ENCODE measurements at regions not wholly inside any gene's neighbourhood (a gene's known extent, or its start where the extent isn't known, plus 50 kb on each side); places are given as distances from the start of the nearest gene placed in this dataset.

DNA sequence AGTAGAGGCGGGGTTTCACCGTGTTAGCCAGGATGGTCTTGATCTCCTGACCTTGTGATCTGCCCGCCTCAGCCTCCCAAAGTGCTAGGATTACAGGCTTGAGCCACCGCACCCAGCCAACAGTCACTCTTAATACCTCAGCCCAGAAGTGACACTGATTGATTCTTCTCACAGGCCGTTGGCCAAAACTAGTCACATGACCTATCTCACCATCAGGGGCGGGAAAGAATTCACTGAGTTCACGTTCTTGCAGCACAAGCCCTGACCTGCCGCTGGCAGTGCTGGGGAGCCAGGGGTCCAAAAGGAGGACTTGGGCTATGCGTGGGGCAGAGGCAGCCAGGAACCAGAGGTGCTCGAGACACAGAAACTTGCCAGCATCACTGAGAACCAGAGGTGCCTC is 55.0 kb upstream of the CPLX2 start:
- peaks cover 11% of the 10 kb centered on the region for H3K27me3 Mint-ChIP-seq
- H3K9me3 Mint-ChIP-seq, result no peaks in the 10 kb centered on the region
- DNase-seq (no peak), ATAC-seq (no peak)
- no peak overlapping the region for H3K4me3 Mint-ChIP-seq
- H3K36me3 Mint-ChIP-seq (ENCODE audit: low read depth), result no peaks in the 10 kb centered on the region
- no peak overlapping the region for H3K27ac Mint-ChIP-seq
- H3K4me1 Mint-ChIP-seq, result peaks cover 1% of the 10 kb centered on the region

GRCh38 chr5:175819090-175819425 is 52.3 kb upstream of the CPLX2 start:
- no peak overlapping the region for H3K4me3 Mint-ChIP-seq
- H3K27me3 Mint-ChIP-seq, result peaks cover 16% of the 10 kb centered on the region
- no peak overlapping the region for H3K27ac Mint-ChIP-seq
- peaks cover 14% of the 10 kb centered on the region for H3K4me1 Mint-ChIP-seq
- DNase-seq (no peak), ATAC-seq (no peak)
- no peaks in the 10 kb centered on the region for H3K36me3 Mint-ChIP-seq (ENCODE audit: low read depth)
- H3K9me3 Mint-ChIP-seq, result no peaks in the 10 kb centered on the region

DNA sequence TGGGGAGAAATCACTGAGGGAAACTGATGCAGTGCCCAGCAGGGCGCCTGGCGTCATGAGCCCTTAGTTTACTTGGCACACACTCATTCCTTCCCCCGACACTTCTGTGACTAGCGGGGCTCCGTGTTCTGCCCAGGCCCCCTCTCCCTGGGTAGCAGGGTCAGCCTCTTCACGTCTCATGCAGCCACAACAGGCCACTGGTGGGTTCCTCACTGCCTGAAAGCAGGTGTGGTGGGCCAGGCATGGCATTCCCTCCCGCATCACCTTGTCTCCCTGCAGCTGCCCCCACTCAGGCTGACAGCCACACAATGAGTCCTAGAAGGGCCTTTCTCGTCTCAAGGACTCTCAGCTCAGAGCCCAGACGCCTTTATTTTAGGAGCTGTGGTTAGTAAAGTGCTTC is 51.1 kb upstream of the CPLX2 start:
- Mint-ChIP-seq H3K4me1 (peaks cover 14% of the 10 kb centered on the region), H3K4me3 (no peak overlapping the region), H3K27me3 (peaks cover 16% of the 10 kb centered on the region), H3K9me3 (no peaks in the 10 kb centered on the region), H3K27ac (no peak overlapping the region), H3K36me3 (ENCODE audit: low read depth) (no peaks in the 10 kb centered on the region)
- no peak for DNase-seq
- ATAC-seq, result no peak
